ENCODE measurements at regions not wholly inside any gene's neighbourhood (a gene's known extent, or its start where the extent isn't known, plus 50 kb on each side); places are given as distances from the start of the nearest gene placed in this dataset.

GRCh38 chr14:106080922-106081321 is 554.5 kb downstream of the TMEM121 start:
- TF ChIP-seq CTCF (IDR thresholded peaks at IDR 0.05) (no peak), POLR2A (IDR thresholded peaks at IDR 0.05) (no peak)

Data from body of pancreas (tissue), 4 donors.